ENCODE measurements at regions not wholly inside any gene's neighbourhood (a gene's known extent, or its start where the extent isn't known, plus 50 kb on each side); places are given as distances from the start of the nearest gene placed in this dataset.

DNA sequence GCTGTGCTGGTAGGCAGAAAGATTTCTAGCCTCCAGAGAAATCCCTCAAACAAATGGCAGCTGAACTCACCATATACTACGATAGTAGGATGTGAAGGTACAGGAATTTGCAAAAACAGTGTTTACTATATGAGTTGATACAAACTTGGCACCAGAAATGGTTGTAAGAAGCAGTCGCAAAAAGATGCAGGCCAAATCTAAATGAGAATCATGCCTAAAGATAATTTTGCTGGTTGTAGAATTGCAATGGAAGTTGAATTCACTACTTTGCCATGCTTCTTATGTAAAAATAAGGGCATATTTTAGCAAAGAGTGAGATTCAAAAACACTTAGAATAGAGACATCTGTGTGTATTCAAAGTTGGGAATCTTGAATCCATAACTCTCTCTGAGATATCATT, 924.7 kb downstream of the SUCLG1 start:
- TF ChIP-seq, protein P1, sequence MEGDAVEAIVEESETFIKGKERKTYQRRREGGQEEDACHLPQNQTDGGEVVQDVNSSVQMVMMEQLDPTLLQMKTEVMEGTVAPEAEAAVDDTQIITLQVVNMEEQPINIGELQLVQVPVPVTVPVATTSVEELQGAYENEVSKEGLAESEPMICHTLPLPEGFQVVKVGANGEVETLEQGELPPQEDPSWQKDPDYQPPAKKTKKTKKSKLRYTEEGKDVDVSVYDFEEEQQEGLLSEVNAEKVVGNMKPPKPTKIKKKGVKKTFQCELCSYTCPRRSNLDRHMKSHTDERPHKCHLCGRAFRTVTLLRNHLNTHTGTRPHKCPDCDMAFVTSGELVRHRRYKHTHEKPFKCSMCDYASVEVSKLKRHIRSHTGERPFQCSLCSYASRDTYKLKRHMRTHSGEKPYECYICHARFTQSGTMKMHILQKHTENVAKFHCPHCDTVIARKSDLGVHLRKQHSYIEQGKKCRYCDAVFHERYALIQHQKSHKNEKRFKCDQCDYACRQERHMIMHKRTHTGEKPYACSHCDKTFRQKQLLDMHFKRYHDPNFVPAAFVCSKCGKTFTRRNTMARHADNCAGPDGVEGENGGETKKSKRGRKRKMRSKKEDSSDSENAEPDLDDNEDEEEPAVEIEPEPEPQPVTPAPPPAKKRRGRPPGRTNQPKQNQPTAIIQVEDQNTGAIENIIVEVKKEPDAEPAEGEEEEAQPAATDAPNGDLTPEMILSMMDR (IDR thresholded peaks at IDR 0.05; ENCODE audit: low read depth, low read length, poor library complexity, severe bottlenecking): no peak
- TF ChIP-seq EZH2phosphoT487 (IDR thresholded peaks at IDR 0.05; ENCODE audit: borderline replicate concordance, low read length): no peak

Data from DOHH2 (cell line).